ENCODE measurements at regions not wholly inside any gene's neighbourhood (a gene's known extent, or its start where the extent isn't known, plus 50 kb on each side); places are given as distances from the start of the nearest gene placed in this dataset.

DNA sequence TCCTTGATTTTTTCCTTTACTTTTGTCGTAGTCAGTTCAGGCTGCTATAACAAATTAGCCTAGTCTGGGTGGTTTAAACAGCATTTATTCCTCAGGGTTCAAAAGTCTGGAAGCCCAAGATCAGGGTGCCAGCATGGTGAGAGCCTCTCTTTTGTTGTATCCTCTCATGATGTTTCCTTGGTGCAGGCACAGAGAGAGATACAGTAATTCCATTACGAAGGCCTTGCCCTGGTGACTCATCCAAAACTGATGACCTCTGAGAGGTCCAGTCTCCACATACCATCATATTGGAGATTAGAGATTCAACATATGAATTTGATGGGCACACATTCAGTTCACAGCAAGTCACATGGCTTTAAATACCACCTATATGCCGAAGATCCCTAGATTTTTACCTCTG lies 253.8 kb downstream of the CYRIA start:
- DNase-seq (ENCODE audit: low read depth), result no peak

- no peak for DNase-seq (ENCODE audit: low read depth)
Measured at GRCh38 chr2:16409849-16410248, 255.8 kb downstream of the CYRIA start.

DNA sequence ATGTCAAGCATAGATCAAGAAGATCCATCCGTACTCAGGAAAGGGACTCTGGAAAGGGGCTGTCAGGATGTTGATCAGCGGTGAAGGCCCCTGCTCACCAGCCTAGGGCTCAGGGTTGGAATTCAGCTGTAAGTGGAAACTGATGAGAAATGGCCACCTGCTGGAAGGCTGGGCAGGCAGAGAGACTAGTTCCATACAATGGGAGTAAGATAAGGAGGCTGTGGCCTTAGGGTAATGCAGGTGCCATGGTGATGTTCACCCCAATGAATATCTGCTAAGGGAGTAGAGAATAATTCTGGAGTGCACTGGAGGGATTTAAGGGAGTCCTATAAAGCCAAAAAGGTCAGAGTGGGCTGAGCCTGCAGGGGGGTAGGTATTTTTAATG lies 256.6 kb downstream of the CYRIA start:
- DNase-seq (ENCODE audit: low read depth), result no peak

GRCh38 chr2:16408331-16409005 lies 257.2 kb downstream of the CYRIA start:
- DNase-seq (ENCODE audit: low read depth), result no peak

DNA sequence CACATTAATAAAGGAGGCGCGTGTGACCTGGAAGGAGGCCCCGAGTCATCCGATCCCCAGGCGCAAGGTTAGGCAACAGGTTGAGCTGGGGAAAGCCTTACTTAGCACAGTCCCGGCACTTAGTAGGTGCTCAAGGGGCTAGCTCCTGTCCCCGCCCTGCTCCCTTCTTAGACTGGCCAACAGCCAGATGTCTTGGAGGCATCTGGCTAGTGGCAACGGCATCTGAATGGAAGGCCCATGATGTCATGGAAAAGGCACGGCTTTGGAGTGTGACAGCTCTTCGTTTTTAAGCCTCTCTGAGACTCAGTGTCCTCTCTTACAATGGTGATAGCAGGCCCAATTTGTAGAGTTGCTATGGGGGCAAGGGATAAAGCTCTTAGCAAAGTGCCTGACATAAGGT lies 258.3 kb downstream of the CYRIA start:
- DNase-seq (ENCODE audit: low read depth), result no peak

GRCh38 chr2:16406496-16407289 lies 258.9 kb downstream of the CYRIA start:
- DNase-seq (ENCODE audit: low read depth), result no peak

- no peak for DNase-seq (ENCODE audit: low read depth)
Measured at GRCh38 chr2:16405551-16405950, 260.1 kb downstream of the CYRIA start.

DNA sequence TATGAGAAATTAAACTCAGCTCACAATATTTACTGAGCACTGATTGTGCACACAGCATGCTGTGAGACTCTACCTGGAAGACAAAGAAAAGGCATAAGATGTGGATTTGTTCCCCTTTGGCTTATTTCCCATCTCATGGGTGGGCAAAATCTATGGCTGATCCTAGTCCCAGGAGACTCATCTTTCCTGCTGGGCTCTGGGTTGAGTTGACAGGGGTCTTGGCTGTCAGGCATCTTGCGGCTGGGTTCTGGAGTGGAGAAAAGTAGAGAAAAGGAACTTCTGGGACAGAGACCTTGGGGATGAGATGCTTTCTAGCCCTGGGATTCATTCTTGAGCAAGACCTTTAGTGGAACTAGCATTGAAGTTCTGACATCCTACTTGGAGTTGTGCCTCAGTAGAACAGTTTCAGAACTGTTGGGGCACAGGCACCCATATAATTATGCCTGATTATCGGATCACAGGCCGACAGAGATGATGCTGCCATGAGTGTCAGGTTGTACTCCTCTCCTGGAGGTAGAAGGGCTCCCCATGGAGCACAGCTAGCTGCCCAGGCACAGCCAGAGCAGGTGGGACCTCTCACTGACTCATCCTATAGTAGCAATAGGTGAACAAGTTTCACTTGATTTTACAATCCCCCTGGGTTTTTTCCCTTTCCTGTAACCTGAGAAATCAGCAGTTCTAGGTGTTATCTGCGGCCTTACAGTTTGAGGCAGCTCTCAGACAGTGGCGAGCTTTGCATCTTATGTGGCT lies 260.9 kb downstream of the CYRIA start:
- DNase-seq (ENCODE audit: low read depth), result no peak

DNA sequence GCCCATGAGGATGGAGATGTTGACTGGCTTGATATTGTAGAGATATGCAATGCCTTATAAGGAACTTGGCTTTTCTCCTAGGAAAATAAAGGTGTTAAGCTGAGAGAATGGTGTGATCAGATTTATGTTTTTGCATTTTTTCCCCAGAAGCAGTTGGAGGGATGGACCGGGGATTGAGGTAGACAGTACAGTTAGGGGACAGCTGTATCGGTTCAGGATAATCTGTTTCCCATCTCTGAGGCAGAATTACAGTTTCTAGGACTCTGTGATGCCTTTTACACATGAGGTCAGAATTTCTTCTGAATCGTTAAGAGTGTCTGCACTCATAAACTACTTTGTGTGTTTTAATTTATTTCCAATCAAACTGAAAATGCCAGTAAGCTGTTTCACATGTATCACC lies 261.5 kb downstream of the CYRIA start:
- DNase-seq (ENCODE audit: low read depth), result no peak

DNA sequence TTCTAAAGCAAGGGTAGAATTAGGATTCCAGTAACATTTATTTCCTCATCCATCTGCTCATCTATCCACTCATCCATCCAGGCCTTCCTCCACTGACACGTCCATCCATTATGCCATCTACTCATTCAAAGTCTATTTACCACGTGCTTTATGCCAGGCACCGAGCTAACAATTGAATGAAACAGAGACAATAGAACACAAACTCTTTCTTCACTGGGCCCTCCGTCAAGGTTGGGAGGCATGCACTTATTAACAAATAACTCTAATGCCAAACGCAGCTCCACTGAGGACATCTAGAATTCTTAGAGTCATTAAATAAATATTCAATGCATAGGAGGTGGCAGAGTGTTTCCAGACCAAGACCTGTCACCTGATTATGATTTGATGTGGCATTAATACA lies 262.7 kb downstream of the CYRIA start:
- no peak for DNase-seq (ENCODE audit: low read depth)

DNA sequence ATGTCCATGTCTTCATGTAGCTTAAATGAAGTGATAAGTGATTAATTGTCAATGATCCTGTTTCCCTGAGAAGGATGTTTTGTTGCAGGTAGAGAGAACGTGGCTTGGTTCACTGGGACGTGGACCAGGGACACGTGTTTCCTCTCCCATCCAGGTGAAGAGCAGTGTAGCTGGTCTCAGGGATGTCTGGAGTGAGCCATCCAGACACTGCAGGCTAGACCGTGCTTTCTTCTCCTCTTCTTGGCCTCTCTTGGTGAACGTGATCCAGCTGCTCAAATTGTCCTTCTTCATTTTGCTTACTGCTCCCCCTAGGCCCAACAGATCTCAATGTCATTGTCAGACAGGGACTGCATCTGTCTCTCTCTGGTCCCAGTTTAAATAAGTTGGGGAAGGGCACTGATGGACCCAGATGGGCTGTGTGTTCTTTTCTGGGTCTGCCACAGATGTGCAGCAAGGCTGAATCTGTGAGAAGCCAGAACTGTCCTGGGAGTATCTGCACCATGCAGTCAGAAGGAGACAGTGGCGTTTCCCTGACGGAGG lies 263.8 kb downstream of the CYRIA start:
- no peak for DNase-seq (ENCODE audit: low read depth)

DNA sequence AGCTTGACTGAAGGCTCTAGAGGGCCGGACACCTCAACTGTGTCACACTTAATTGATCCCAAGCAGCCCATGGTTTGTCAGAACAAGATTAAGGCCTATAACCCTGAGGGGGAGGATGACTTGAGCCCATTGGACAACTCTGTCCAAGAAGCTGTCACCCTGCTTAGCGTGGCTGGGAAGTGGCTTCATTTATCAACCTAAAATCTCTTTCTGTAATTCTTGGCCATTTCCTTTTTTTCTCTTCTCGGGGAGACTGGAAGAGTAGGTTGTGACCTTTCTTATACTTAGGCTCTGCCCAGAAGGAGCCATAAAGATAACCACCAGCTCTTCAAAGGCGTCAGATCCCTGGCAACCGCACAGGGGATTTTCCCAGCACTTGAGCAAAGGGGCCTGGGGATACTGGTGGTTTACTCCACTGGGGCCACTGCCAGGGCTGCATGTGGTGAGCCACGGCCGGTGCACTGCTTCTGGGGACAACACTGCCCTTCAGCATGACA lies 265.5 kb downstream of the CYRIA start:
- peak; percentile 64 for DNase-seq (ENCODE audit: low read depth)

DNA sequence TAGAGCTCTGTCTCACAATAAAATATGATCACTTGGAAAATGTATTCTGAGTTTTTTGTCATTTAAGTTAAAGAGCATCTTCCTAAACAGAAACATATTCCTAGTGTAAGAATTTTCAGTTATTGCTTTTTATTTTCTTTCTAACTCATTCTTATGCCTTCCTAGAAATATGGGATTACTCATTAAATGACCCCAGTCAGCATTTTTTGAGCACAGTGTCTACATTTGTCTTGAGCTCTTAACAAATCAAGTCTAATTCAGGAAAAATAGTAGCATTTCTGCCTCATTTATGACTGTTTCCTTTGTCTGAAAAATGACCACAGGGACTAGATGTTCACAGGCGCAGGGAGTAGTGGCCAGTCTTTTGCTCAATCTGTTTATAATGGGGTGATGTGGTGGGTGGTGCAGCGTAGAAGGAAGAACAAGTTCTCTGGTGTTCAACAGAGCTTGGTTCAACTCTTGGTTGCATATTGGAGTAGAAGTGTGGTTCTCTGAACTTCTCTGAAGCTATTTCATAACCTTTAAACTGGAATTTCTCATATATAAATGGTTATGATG lies 267.1 kb downstream of the CYRIA start:
- no peak for DNase-seq (ENCODE audit: low read depth)

GRCh38 chr2:16397681-16398475 lies 267.8 kb downstream of the CYRIA start:
- DNase-seq (ENCODE audit: low read depth), result no peak

GRCh38 chr2:16396986-16397385 lies 268.6 kb downstream of the CYRIA start:
- DNase-seq (ENCODE audit: low read depth), result no peak

GRCh38 chr2:16396171-16396570 lies 269.5 kb downstream of the CYRIA start:
- no peak for DNase-seq (ENCODE audit: low read depth)

GRCh38 chr2:16395601-16396000 lies 270.0 kb downstream of the CYRIA start:
- no peak for DNase-seq (ENCODE audit: low read depth)

DNA sequence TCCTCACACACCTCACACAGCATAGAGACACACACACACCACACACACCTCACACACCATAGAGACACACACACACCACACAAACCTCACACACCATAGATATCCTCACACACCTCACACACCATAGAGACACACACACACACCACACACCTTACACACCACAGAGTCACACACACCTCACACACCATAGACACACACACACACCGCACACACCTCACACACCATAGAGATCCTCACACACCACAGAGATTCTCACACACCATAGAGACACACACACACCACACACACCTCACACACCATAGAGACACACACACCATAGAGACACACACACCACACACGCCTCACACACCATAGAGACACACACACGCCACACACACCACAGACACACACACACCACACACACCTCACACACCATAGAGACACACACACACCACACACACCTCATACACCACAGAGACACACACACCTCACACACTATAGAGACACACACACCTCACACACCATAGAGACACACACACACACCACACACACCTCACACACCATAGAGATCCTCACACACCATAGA lies 270.6 kb downstream of the CYRIA start:
- DNase-seq (ENCODE audit: low read depth), result no peak

DNA sequence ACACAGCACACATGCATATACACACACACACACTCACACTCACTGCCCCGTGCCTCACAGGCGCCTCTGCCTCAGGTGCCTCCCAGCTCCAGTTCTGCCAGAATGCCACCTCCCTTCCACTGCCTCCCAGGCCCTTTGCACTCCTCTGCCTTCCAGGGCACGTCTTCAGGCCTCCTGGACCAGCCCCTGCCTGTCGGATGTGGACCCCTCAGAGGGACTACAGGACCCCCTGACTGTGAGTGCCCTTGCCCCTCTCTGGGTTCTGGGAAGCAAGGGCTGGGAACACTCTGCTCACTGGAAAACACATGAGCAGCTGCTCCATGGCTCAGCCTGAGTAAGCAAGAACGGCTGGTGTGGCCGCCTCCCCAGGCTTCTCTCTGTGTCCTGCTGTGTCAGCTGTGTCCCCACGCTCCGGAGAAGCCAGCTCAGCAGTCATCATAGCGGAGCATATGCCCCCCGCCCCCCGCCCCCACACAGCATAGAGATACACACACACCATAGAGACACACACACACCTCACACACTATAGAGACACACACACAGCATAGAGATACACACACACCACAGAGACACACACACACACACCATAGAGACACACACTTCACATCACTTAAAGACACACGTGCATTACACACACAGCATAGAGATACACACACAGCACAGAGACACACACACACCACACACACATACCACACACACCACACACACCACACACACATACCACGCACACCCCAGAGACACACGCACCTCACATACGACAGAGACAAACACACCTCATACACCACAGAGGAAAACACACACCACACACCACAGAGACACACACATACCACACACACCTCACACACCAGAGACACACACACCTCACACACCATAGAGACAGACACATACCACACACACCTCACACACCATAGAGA lies 271.3 kb downstream of the CYRIA start:
- no peak for DNase-seq (ENCODE audit: low read depth)

- DNase-seq (ENCODE audit: low read depth), result no peak
Measured at GRCh38 chr2:16393500-16394071, 272.0 kb downstream of the CYRIA start.
